GM18498 (cell line): ENCODE measurements at regions not wholly inside any gene's neighbourhood (a gene's known extent, or its start where the extent isn't known, plus 50 kb on each side); places are given as distances from the start of the nearest gene placed in this dataset.

Experiments
- ATAC-seq: cut with Tn5 transposase; IDR thresholded peaks from one replicate; pipeline ENCODE4 v1.9.1; 2021; ENCODE audit warnings: mild to moderate bottlenecking, moderate library complexity; ENCODE audit not compliant: unreplicated experiment

GRCh38 chr16:64659866-64660265 is 462.0 kb downstream of the CDH11 start:
- ATAC-seq = no peak

- no peak for ATAC-seq
Measured at GRCh38 chr16:64657316-64658011, 464.4 kb downstream of the CDH11 start.

- no peak for ATAC-seq
Measured at GRCh38 chr16:64656471-64656870, 465.4 kb downstream of the CDH11 start.

- no peak for ATAC-seq
Measured at GRCh38 chr16:64654178-64654577, 467.7 kb downstream of the CDH11 start.

GRCh38 chr16:64648282-64648681 is 473.6 kb downstream of the CDH11 start:
- no peak for ATAC-seq

- ATAC-seq = no peak
Measured at GRCh38 chr16:64641343-64641742, 480.5 kb downstream of the CDH11 start.

GRCh38 chr16:64638766-64639165 is 483.1 kb downstream of the CDH11 start:
- no peak for ATAC-seq

GRCh38 chr16:64629622-64630021 is 492.2 kb downstream of the CDH11 start:
- no peak for ATAC-seq

GRCh38 chr16:64627781-64628180 is 494.1 kb downstream of the CDH11 start:
- ATAC-seq = no peak

- ATAC-seq = no peak
Measured at GRCh38 chr16:64627288-64627687, 494.6 kb downstream of the CDH11 start.

GRCh38 chr16:64626776-64627175 is 495.1 kb downstream of the CDH11 start:
- ATAC-seq = no peak

GRCh38 chr16:64621616-64622015 is 500.2 kb downstream of the CDH11 start:
- ATAC-seq = no peak

GRCh38 chr16:64617836-64618476 is 503.9 kb downstream of the CDH11 start:
- ATAC-seq = no peak

GRCh38 chr16:64615630-64616280 is 506.1 kb downstream of the CDH11 start:
- ATAC-seq = no peak

- ATAC-seq = no peak
Measured at GRCh38 chr16:64596196-64596595, 525.7 kb downstream of the CDH11 start.

- no peak for ATAC-seq
Measured at GRCh38 chr16:64590513-64590912, 531.4 kb downstream of the CDH11 start.

- ATAC-seq = no peak
Measured at GRCh38 chr16:64589836-64590235, 532.0 kb downstream of the CDH11 start.

GRCh38 chr16:64586781-64587180 is 535.1 kb downstream of the CDH11 start:
- no peak for ATAC-seq

- no peak for ATAC-seq
Measured at GRCh38 chr16:64585367-64585766, 536.5 kb downstream of the CDH11 start.

- ATAC-seq = no peak
Measured at GRCh38 chr16:64580558-64580957, 541.3 kb downstream of the CDH11 start.

- no peak for ATAC-seq
Measured at GRCh38 chr16:64579712-64580111, 542.2 kb downstream of the CDH11 start.

- no peak for ATAC-seq
Measured at GRCh38 chr16:64545768-64546167, 576.1 kb downstream of the CDH11 start.
